Endothelial cell (in vitro differentiated cells): ENCODE measurements at regions not wholly inside any gene's neighbourhood (a gene's known extent, or its start where the extent isn't known, plus 50 kb on each side); places are given as distances from the start of the nearest gene placed in this dataset.

Experiments used
- DNase-seq: peaks from one replicate; pipeline ENCODE4 v3.0.0; 2021; ENCODE audit warnings: low spot score
- H3K27ac Mint-ChIP-seq: one replicate; pipeline ENCODE4 v1.8.0; 2021; ENCODE audit warnings: mixed read lengths, inconsistent platforms; ENCODE audit not compliant: unreplicated experiment
- H3K27me3 Mint-ChIP-seq: one replicate; pipeline ENCODE4 v1.8.0; 2021; ENCODE audit warnings: mild to moderate bottlenecking, moderate library complexity, mixed read lengths, inconsistent platforms; ENCODE audit not compliant: unreplicated experiment
- H3K36me3 Mint-ChIP-seq: one replicate; pipeline ENCODE4 v1.8.0; 2021; ENCODE audit warnings: mild to moderate bottlenecking, low read depth, mixed read lengths, inconsistent platforms; ENCODE audit not compliant: unreplicated experiment
- H3K4me1 Mint-ChIP-seq: one replicate; pipeline ENCODE4 v1.8.0; 2021; ENCODE audit warnings: mild to moderate bottlenecking, mixed read lengths, inconsistent platforms; ENCODE audit not compliant: unreplicated experiment
- H3K4me3 Mint-ChIP-seq: one replicate; pipeline ENCODE4 v1.8.0; 2021; ENCODE audit warnings: mild to moderate bottlenecking, mixed read lengths, inconsistent platforms; ENCODE audit not compliant: unreplicated experiment
- H3K9me3 Mint-ChIP-seq: one replicate; pipeline ENCODE4 v1.8.0; 2021; ENCODE audit warnings: mixed read lengths, inconsistent platforms; ENCODE audit not compliant: unreplicated experiment
- TF ChIP-seq, protein P1 (sequence below): fragments of 200-600 bp; sonication (generic); IDR thresholded peaks from one replicate; pipeline ENCODE4 v1.5.0; 2021; ENCODE audit warnings: antibody characterized with exemption; ENCODE audit not compliant: unreplicated experiment

- TF ChIP-seq, protein P1, sequence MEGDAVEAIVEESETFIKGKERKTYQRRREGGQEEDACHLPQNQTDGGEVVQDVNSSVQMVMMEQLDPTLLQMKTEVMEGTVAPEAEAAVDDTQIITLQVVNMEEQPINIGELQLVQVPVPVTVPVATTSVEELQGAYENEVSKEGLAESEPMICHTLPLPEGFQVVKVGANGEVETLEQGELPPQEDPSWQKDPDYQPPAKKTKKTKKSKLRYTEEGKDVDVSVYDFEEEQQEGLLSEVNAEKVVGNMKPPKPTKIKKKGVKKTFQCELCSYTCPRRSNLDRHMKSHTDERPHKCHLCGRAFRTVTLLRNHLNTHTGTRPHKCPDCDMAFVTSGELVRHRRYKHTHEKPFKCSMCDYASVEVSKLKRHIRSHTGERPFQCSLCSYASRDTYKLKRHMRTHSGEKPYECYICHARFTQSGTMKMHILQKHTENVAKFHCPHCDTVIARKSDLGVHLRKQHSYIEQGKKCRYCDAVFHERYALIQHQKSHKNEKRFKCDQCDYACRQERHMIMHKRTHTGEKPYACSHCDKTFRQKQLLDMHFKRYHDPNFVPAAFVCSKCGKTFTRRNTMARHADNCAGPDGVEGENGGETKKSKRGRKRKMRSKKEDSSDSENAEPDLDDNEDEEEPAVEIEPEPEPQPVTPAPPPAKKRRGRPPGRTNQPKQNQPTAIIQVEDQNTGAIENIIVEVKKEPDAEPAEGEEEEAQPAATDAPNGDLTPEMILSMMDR = peak; percentile 23
- DNase-seq = no peak
- H3K27ac Mint-ChIP-seq = no peak overlapping the region
- H3K4me1 Mint-ChIP-seq = no peaks in the 10 kb centered on the region
- H3K4me3 Mint-ChIP-seq = no peak overlapping the region
- H3K36me3 Mint-ChIP-seq = no peaks in the 10 kb centered on the region
- H3K27me3 Mint-ChIP-seq = no peaks in the 10 kb centered on the region
- no peaks in the 10 kb centered on the region for H3K9me3 Mint-ChIP-seq
Observed at GRCh38 chr18:43420950-43421349, 143.7 kb upstream of the SYT4 start.

- DNase-seq = no peak
- no peaks in the 10 kb centered on the region for H3K27me3 Mint-ChIP-seq
- no peaks in the 10 kb centered on the region for H3K4me1 Mint-ChIP-seq
- TF ChIP-seq, protein P1 = no peak
- H3K27ac Mint-ChIP-seq = no peak overlapping the region
- no peaks in the 10 kb centered on the region for H3K9me3 Mint-ChIP-seq
- H3K4me3 Mint-ChIP-seq = no peak overlapping the region
- H3K36me3 Mint-ChIP-seq = no peaks in the 10 kb centered on the region
Observed at GRCh38 chr18:43422518-43422917, 145.2 kb upstream of the SYT4 start.

DNA sequence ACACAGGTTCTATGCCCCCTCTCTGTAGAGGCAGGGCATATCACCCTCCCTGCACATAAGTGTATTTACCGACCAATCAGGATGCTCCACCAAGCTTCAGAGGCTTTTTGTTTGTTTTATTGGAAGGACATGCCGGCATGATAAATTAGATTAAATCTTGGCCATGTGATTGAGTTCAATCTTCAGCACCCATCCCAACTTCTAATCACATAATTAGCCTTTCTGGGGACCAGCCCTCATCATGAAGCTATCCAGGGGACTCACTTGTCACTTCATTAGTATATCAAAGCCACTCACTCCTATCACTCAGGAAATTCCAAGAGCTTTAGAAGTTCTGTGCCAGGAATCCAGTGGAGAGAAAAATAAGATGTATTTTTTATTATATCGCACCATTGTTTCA lies 158.6 kb upstream of the SYT4 start:
- no peaks in the 10 kb centered on the region for H3K4me1 Mint-ChIP-seq
- H3K27me3 Mint-ChIP-seq = no peaks in the 10 kb centered on the region
- DNase-seq = no peak
- no peak overlapping the region for H3K27ac Mint-ChIP-seq
- H3K36me3 Mint-ChIP-seq = no peaks in the 10 kb centered on the region
- no peak overlapping the region for H3K4me3 Mint-ChIP-seq
- TF ChIP-seq, protein P1 = no peak
- no peaks in the 10 kb centered on the region for H3K9me3 Mint-ChIP-seq

GRCh38 chr18:43442131-43442530 lies 164.8 kb upstream of the SYT4 start:
- TF ChIP-seq, protein P1 = no peak
- Mint-ChIP-seq H3K27me3 (no peaks in the 10 kb centered on the region), H3K9me3 (no peaks in the 10 kb centered on the region), H3K4me3 (no peak overlapping the region), H3K4me1 (no peaks in the 10 kb centered on the region), H3K36me3 (no peaks in the 10 kb centered on the region), H3K27ac (no peak overlapping the region)
- DNase-seq = no peak

DNA sequence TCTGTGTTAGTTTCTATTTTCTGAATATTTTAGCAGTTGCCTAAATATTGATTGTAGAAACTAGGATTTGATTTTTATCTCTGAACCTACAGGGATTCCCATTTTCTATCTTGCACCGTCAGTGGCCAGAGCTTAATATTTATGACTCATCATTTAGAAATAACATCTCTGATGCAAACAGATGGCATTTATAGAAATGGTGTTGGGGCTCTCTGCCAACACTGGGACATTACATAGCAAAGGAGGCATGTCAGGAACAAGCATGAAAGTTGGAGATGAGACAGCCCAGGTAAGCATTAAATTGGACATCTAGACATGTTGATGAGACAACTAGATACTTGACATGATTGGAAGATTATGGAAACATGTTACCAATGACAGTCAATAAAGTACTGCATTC lies 165.3 kb upstream of the SYT4 start:
- Mint-ChIP-seq H3K27me3 (no peaks in the 10 kb centered on the region), H3K27ac (no peak overlapping the region), H3K4me3 (no peak overlapping the region)

More for the DNA sequence above, 165.3 kb upstream of the SYT4 start:
- no peaks in the 10 kb centered on the region for H3K36me3 Mint-ChIP-seq
- no peak for DNase-seq
- H3K4me1 Mint-ChIP-seq = no peaks in the 10 kb centered on the region
- TF ChIP-seq, protein P1 = no peak
- no peaks in the 10 kb centered on the region for H3K9me3 Mint-ChIP-seq
